Neural cell (in vitro differentiated cells): ENCODE measurements at regions not wholly inside any gene's neighbourhood (a gene's known extent, or its start where the extent isn't known, plus 50 kb on each side); places are given as distances from the start of the nearest gene placed in this dataset.

ENCODE experiments used
- H2AFZ ChIP-seq: fragments of 200-600, 300-800 bp; sonication (generic), shearing (Covaris generic); 2 replicates; pipeline ENCODE4 v1.6.0; 2014; ENCODE audit warnings: low read depth, mild to moderate bottlenecking, antibody characterized with exemption, low read length, moderate library complexity
- H3F3A ChIP-seq: fragments of 200-600 bp; shearing (Covaris generic); 2 replicates; pipeline ENCODE4 v1.6.1; 2016; ENCODE audit warnings: mild to moderate bottlenecking, moderate library complexity, mixed read lengths, antibody characterized with exemption, low read length; ENCODE audit not compliant: insufficient read depth, poor library complexity, severe bottlenecking
- H3K27ac ChIP-seq: fragments of 200-600, 300-800 bp; sonication (generic), shearing (Covaris generic); 2 replicates; pipeline ENCODE4 v1.5.1; 2014; ENCODE audit warnings: mild to moderate bottlenecking, low read length, moderate library complexity
- H3K27me3 ChIP-seq: fragments of 300-800, 200-600 bp; sonication (generic), shearing (Covaris generic); 2 replicates; pipeline ENCODE4 v1.6.0; 2014; ENCODE audit warnings: mild to moderate bottlenecking, low read depth, low read length, moderate library complexity; ENCODE audit not compliant: insufficient read depth
- H3K36me3 ChIP-seq: fragments of 300-800, 200-600 bp; sonication (generic), shearing (Covaris generic); 2 replicates; pipeline ENCODE4 v1.5.1; 2014; ENCODE audit warnings: mild to moderate bottlenecking, antibody characterized with exemption, low read length, moderate library complexity; ENCODE audit not compliant: insufficient read depth
- H3K4me2 ChIP-seq: fragments of 300-800, 200-600 bp; sonication (generic), shearing (Covaris generic); 2 replicates; pipeline ENCODE4 v1.6.0; 2014; ENCODE audit warnings: mild to moderate bottlenecking, low read length
- H3K4me3 ChIP-seq: fragments of 300-800, 200-600 bp; sonication (generic), shearing (Covaris generic); 2 replicates; pipeline ENCODE4 v1.5.1; 2014; ENCODE audit warnings: mild to moderate bottlenecking, low read length, moderate library complexity
- H3K79me2 ChIP-seq: fragments of 200-600 bp; shearing (Covaris generic); replicated peaks from 2 replicates; pipeline ENCODE4 v1.6.0; 2014; ENCODE audit warnings: mild to moderate bottlenecking, low read length, moderate library complexity; ENCODE audit not compliant: insufficient read depth
- H3K9ac ChIP-seq: fragments of 300-800, 200-600 bp; sonication (generic), shearing (Covaris generic); 2 replicates; pipeline ENCODE4 v1.6.1; 2016; ENCODE audit warnings: mild to moderate bottlenecking, low read length, mixed read lengths
- H3K9me2 ChIP-seq: fragments of 200-600 bp; shearing (Covaris generic); 2 replicates; pipeline ENCODE4 v1.6.1; 2016; ENCODE audit warnings: mild to moderate bottlenecking, low read length, mixed read lengths; ENCODE audit not compliant: insufficient read depth
- H3K9me3 ChIP-seq: fragments of 200-600, 300-800 bp; sonication (generic), shearing (Covaris generic); 2 replicates; pipeline ENCODE4 v1.6.1; 2016; ENCODE audit warnings: mild to moderate bottlenecking, mixed run types, low read length, moderate library complexity, mixed read lengths
- H4K20me1 ChIP-seq: fragments of 200-600 bp; shearing (Covaris generic); 2 replicates; pipeline ENCODE4 v1.6.1; 2016; ENCODE audit warnings: mild to moderate bottlenecking, mixed run types; ENCODE audit not compliant: insufficient read depth
- EP300 ChIP-seq: fragments of 450-650 bp; conservative IDR thresholded peaks from 2 replicates; pipeline ENCODE4 v1.6.1; 2014; ENCODE audit warnings: antibody characterized with exemption, mild to moderate bottlenecking, moderate library complexity; ENCODE audit not compliant: poor library complexity, severe bottlenecking
- EZH2 ChIP-seq: fragments of 200-600, 300-800 bp; shearing (Covaris generic), sonication (generic); IDR thresholded peaks from 2 replicates; pipeline ENCODE4 v1.6.1; 2014; ENCODE audit warnings: antibody characterized with exemption, low read length, borderline replicate concordance, mild to moderate bottlenecking; ENCODE audit not compliant: insufficient read depth, poor library complexity, severe bottlenecking
- MXI1 ChIP-seq: fragments of 450-650 bp; conservative IDR thresholded peaks from 2 replicates; pipeline ENCODE4 v1.6.1; 2014; ENCODE audit warnings: antibody characterized with exemption, mild to moderate bottlenecking; ENCODE audit not compliant: poor library complexity, severe bottlenecking
- POLR2AphosphoS5 ChIP-seq: IDR thresholded peaks from 2 replicates; pipeline ENCODE4 v1.6.1; 2012
- RAD21 ChIP-seq: fragments of 450-650 bp; conservative IDR thresholded peaks from 2 replicates; pipeline ENCODE4 v1.6.1; 2014; ENCODE audit warnings: antibody characterized with exemption, mild to moderate bottlenecking, moderate library complexity
- SMC3 ChIP-seq: fragments of 450-650 bp; conservative IDR thresholded peaks from 2 replicates; pipeline ENCODE4 v1.6.1; 2014; ENCODE audit warnings: antibody characterized with exemption, mild to moderate bottlenecking, moderate library complexity; ENCODE audit not compliant: poor library complexity
- TAF1 ChIP-seq: IDR thresholded peaks from 2 replicates; pipeline ENCODE4 v1.6.1; 2012; ENCODE audit warnings: low read depth
- TF ChIP-seq, protein P1 (sequence below): fragments of 450-650 bp; IDR thresholded peaks from 2 replicates; pipeline ENCODE4 v1.5.1; 2014; ENCODE audit warnings: antibody characterized with exemption, mild to moderate bottlenecking, moderate library complexity; ENCODE audit not compliant: poor library complexity, severe bottlenecking
- TF ChIP-seq, protein P2 (sequence below): IDR thresholded peaks from 2 replicates; pipeline ENCODE4 v1.6.1; 2012; ENCODE audit warnings: borderline replicate concordance

DNA sequence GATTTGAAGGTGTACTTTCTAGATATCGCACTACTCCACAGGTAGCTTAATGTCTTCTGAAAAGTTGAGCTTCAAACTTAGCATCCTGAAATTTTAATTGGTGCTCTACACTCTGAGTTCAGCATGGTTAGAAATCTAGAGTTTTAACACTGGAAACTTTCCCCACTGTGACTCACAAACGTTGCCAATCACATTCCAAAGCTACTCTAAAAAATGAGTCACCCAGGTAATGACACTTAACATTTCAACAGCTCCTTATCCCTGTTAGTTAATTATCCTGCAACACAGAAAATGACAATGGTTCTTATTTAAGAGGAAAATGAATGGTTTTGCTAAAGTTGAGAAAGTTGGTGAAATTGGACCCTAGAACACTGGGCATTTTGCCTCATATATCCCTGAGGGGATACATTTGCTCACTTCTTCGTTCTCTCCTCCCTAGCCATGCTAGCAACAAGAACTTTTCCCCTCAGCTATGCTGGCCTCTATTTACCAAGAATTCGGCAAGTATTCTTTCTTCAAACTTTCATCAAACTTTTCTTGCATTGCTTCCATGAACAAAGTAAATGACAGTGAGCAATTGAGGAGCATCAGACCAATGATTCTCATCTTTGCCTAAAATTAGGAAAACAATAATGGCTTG is 1024.1 kb upstream of the KLHL29 start:
- TF ChIP-seq, protein P1, sequence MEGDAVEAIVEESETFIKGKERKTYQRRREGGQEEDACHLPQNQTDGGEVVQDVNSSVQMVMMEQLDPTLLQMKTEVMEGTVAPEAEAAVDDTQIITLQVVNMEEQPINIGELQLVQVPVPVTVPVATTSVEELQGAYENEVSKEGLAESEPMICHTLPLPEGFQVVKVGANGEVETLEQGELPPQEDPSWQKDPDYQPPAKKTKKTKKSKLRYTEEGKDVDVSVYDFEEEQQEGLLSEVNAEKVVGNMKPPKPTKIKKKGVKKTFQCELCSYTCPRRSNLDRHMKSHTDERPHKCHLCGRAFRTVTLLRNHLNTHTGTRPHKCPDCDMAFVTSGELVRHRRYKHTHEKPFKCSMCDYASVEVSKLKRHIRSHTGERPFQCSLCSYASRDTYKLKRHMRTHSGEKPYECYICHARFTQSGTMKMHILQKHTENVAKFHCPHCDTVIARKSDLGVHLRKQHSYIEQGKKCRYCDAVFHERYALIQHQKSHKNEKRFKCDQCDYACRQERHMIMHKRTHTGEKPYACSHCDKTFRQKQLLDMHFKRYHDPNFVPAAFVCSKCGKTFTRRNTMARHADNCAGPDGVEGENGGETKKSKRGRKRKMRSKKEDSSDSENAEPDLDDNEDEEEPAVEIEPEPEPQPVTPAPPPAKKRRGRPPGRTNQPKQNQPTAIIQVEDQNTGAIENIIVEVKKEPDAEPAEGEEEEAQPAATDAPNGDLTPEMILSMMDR, result no peak
- TF ChIP-seq TAF1, result no peak
- TF ChIP-seq, protein P2, sequence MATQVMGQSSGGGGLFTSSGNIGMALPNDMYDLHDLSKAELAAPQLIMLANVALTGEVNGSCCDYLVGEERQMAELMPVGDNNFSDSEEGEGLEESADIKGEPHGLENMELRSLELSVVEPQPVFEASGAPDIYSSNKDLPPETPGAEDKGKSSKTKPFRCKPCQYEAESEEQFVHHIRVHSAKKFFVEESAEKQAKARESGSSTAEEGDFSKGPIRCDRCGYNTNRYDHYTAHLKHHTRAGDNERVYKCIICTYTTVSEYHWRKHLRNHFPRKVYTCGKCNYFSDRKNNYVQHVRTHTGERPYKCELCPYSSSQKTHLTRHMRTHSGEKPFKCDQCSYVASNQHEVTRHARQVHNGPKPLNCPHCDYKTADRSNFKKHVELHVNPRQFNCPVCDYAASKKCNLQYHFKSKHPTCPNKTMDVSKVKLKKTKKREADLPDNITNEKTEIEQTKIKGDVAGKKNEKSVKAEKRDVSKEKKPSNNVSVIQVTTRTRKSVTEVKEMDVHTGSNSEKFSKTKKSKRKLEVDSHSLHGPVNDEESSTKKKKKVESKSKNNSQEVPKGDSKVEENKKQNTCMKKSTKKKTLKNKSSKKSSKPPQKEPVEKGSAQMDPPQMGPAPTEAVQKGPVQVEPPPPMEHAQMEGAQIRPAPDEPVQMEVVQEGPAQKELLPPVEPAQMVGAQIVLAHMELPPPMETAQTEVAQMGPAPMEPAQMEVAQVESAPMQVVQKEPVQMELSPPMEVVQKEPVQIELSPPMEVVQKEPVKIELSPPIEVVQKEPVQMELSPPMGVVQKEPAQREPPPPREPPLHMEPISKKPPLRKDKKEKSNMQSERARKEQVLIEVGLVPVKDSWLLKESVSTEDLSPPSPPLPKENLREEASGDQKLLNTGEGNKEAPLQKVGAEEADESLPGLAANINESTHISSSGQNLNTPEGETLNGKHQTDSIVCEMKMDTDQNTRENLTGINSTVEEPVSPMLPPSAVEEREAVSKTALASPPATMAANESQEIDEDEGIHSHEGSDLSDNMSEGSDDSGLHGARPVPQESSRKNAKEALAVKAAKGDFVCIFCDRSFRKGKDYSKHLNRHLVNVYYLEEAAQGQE, result no peak
- no peak for TF ChIP-seq POLR2AphosphoS5
- TF ChIP-seq MXI1, result no peak
- no peak for TF ChIP-seq SMC3
- TF ChIP-seq RAD21, result no peak
- H2AFZ ChIP-seq, result no peak overlapping the region
- H3K4me3 ChIP-seq, result no peak overlapping the region
- H3K27me3 ChIP-seq, result no peaks in the 10 kb centered on the region
- H3K27ac ChIP-seq, result no peak overlapping the region
- H3K79me2 ChIP-seq, result no peaks in the 10 kb centered on the region
- no peaks in the 10 kb centered on the region for H4K20me1 ChIP-seq
- no peak overlapping the region for H3K4me2 ChIP-seq
- no peaks in the 10 kb centered on the region for H3K9me3 ChIP-seq
- H3K9ac ChIP-seq, result no peak overlapping the region
- no peaks in the 10 kb centered on the region for H3K9me2 ChIP-seq
- no peaks in the 10 kb centered on the region for H3K36me3 ChIP-seq
- H3F3A ChIP-seq, result no peaks in the 10 kb centered on the region

DNA sequence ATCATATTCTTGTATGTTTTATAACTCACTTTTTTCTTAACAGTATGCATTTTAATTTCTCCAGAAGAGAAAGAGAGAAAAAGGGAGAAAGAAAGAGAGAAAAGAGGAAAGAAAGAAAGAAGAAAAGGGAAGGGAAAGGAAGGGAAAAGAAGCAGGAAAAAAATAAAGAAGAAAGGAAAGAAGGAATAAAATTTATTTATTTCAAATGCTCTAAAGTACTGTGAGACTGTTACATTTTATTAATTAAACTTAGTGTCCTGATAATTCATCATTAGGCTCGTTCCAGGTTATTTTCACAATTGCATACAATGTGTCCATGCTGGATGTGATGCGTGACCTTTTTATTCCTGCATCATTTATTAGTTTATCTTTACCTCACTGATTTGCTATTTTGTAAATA is 1023.4 kb upstream of the KLHL29 start:
- no peaks in the 10 kb centered on the region for H3K9me2 ChIP-seq

More for the DNA sequence above, 1023.4 kb upstream of the KLHL29 start:
- Histone ChIP-seq H3K4me2 (no peak overlapping the region), H3F3A (no peaks in the 10 kb centered on the region), H3K79me2 (no peaks in the 10 kb centered on the region), H3K27ac (no peak overlapping the region), H3K36me3 (no peaks in the 10 kb centered on the region), H3K9me3 (no peaks in the 10 kb centered on the region), H3K27me3 (no peaks in the 10 kb centered on the region), H3K9ac (no peak overlapping the region), H3K4me3 (no peak overlapping the region), H2AFZ (no peak overlapping the region), H4K20me1 (no peaks in the 10 kb centered on the region)
- TF ChIP-seq, protein P1, result no peak
- TF ChIP-seq, protein P2, result no peak
- no peak for TF ChIP-seq SMC3
- no peak for TF ChIP-seq MXI1
- TF ChIP-seq EP300, result no peak
- no peak for TF ChIP-seq RAD21
- no peak for TF ChIP-seq POLR2AphosphoS5
- no peak for TF ChIP-seq EZH2
- no peak for TF ChIP-seq TAF1
